GM12878 (cell line): ENCODE measurements at regions not wholly inside any gene's neighbourhood (a gene's known extent, or its start where the extent isn't known, plus 50 kb on each side); places are given as distances from the start of the nearest gene placed in this dataset.

Source experiments
- ATAC-seq: fragments of 200-7000 bp; cut with Tn5 transposase; 3 replicates; pipeline ENCODE4 v1.9.1; 2020; ENCODE audit warnings: mild to moderate bottlenecking, moderate library complexity
- BruUV-seq: library from RNA; stranded (reverse); fragments of 400-500 nt; replicated peaks from 2 replicates; lab custom pipeline; 2021; lab: Mats Ljungman, UMichigan
- CTCF ChIA-PET: fragments of 300-600 bp; sonication (Branson Sonifier 250); formaldehyde crosslinking; extraction: SDS; loops from one replicate; lab custom pipeline; 2021; ENCODE audit warnings: inconsistent platforms; lab: Yijun Ruan, JAX
- POLR2A ChIA-PET: fragments of 350-600 bp; formaldehyde crosslinking; extraction: SDS; loops from one replicate; lab custom pipeline; 2021; ENCODE audit warnings: inconsistent platforms; lab: Charles Lee
- RAD21 ChIA-PET: fragments of 300-600 bp; sonication (Branson Sonifier 250); formaldehyde crosslinking; loops from one replicate; lab custom pipeline; 2023; ENCODE audit warnings: antibody characterized with exemption; ENCODE audit not compliant: unreplicated experiment; lab: Charles Lee
- SMC1A ChIA-PET: fragments of 300-600 bp; sonication (Branson Sonifier 250); formaldehyde crosslinking; loops from one replicate; lab custom pipeline; 2023; ENCODE audit not compliant: unreplicated experiment, uncharacterized antibody; lab: Charles Lee
- DNase-seq: peaks from one replicate; pipeline ENCODE4 v3.0.0-alpha.2; 2011; ENCODE audit warnings: low read depth, low spot score
- FAIRE-seq: peaks from 3 replicates; lab custom pipeline; 2011; peaks lifted over from hg19 to GRCh38; lab: Jason Lieb, UNC
- H2AFZ ChIP-seq: 2 replicates; pipeline ENCODE4 v1.6.0; 2011; ENCODE audit warnings: low read depth, low read length, control low read depth; ENCODE audit not compliant: control insufficient read depth
- H3K27ac ChIP-seq: 2 replicates; pipeline ENCODE4 v1.5.1; 2011; ENCODE audit warnings: control low read depth; ENCODE audit not compliant: control insufficient read depth, insufficient read depth
- H3K27me3 ChIP-seq, 2 experiments: replicated peaks in 1 of 2; 2 replicates each; pipeline versions ENCODE4 v1.6.0 to v1.6.1; 2011; ENCODE audit warnings: low read length in 1 of 2; ENCODE audit not compliant: control insufficient read depth in 2 of 2, insufficient read depth in 2 of 2
- H3K36me3 ChIP-seq, 2 experiments: 2 replicates each; pipeline ENCODE4 v1.5.1; 2011; ENCODE audit warnings: low read length in 1 of 2; ENCODE audit not compliant: control insufficient read depth in 2 of 2, insufficient read depth in 2 of 2
- H3K4me1 ChIP-seq: 2 replicates; pipeline ENCODE4 v1.6.1; 2011; ENCODE audit warnings: mild to moderate bottlenecking, low read length, moderate library complexity, mixed read lengths; ENCODE audit not compliant: control insufficient read depth, insufficient read depth
- H3K4me2 ChIP-seq: 2 replicates; pipeline ENCODE4 v1.6.0; 2011; ENCODE audit warnings: control low read depth; ENCODE audit not compliant: control insufficient read depth, insufficient read depth
- H3K4me3 ChIP-seq: fragments of 200-600 bp; sonication (generic); 2 replicates; pipeline ENCODE4 v1.5.1; 2016
- H3K79me2 ChIP-seq: 2 replicates; pipeline ENCODE4 v1.6.0; 2011; ENCODE audit warnings: low read length; ENCODE audit not compliant: control insufficient read depth, insufficient read depth
- H3K9ac ChIP-seq: 2 replicates; pipeline ENCODE4 v1.8.0; 2011; ENCODE audit warnings: low read length, control low read depth, mixed read lengths; ENCODE audit not compliant: control insufficient read depth, insufficient read depth
- H3K9me3 ChIP-seq: replicated peaks from 3 replicates; pipeline ENCODE4 v1.5.1; 2011; ENCODE audit warnings: mild to moderate bottlenecking, low read length; ENCODE audit not compliant: control insufficient read depth, insufficient read depth
- H4K20me1 ChIP-seq: 2 replicates; pipeline ENCODE4 v1.6.0; 2011; ENCODE audit not compliant: control insufficient read depth, insufficient read depth
- CHD2 ChIP-seq: IDR thresholded peaks from 2 replicates; pipeline ENCODE4 v1.6.1; 2011; ENCODE audit warnings: low read depth, low read length, improper control_type of control experiment, borderline replicate concordance
- CREM ChIP-seq: IDR thresholded peaks from 2 replicates; pipeline ENCODE4 v1.6.1; 2014; ENCODE audit warnings: antibody characterized with exemption, low read depth
- FOXM1 ChIP-seq: IDR thresholded peaks from 2 replicates; pipeline ENCODE4 v1.6.1; 2012; ENCODE audit warnings: low read depth, mild to moderate bottlenecking, inconsistent platforms, low read length, moderate library complexity
- HCFC1 ChIP-seq: fragments of 150-350 bp; IDR thresholded peaks from 2 replicates; pipeline ENCODE4 v1.6.1; 2014; ENCODE audit warnings: low read length
- KLF5 ChIP-seq: fragments of 450-650 bp; IDR thresholded peaks from 2 replicates; pipeline ENCODE4 v1.6.1; 2014; ENCODE audit warnings: mild to moderate bottlenecking; ENCODE audit not compliant: partially characterized antibody
- MYB ChIP-seq: fragments of 150-350 bp; IDR thresholded peaks from 2 replicates; pipeline ENCODE4 v1.6.1; 2014; ENCODE audit warnings: mild to moderate bottlenecking, low read depth, low read length, borderline replicate concordance
- NR2C1 ChIP-seq: fragments of 450-650 bp; IDR thresholded peaks from 2 replicates; pipeline ENCODE4 v1.6.1; 2017; ENCODE audit warnings: antibody characterized with exemption, mild to moderate bottlenecking, moderate library complexity
- PAX5 ChIP-seq: IDR thresholded peaks from 2 replicates; pipeline ENCODE4 v1.6.1; 2011; ENCODE audit warnings: low read depth, low read length, borderline replicate concordance
- REST ChIP-seq: IDR thresholded peaks from 2 replicates; pipeline ENCODE4 v1.6.1; 2012; ENCODE audit warnings: mild to moderate bottlenecking, low read depth, low read length
- SMAD5 ChIP-seq: IDR thresholded peaks from 2 replicates; pipeline ENCODE4 v1.6.1; 2016; ENCODE audit warnings: antibody characterized with exemption, low read depth
- YBX1 ChIP-seq: fragments of 450-650 bp; IDR thresholded peaks from 2 replicates; pipeline ENCODE4 v1.6.1; 2016; ENCODE audit warnings: antibody characterized with exemption
- ZNF622 ChIP-seq: fragments of 450-650 bp; IDR thresholded peaks from 2 replicates; pipeline ENCODE4 v1.6.1; 2017; ENCODE audit warnings: mild to moderate bottlenecking, inconsistent platforms
- WGBS: methylation state at CpG from one replicate; pipeline ENCODE4 v1.1.6; 2016; ENCODE audit warnings: low lambda C conversion rate; ENCODE audit not compliant: insufficient replicate concordance, insufficient coverage; ENCODE audit errors: missing lambda C conversion rate; 5-methylcytosine and 5-hydroxymethylcytosine counted together
- in situ Hi-C: fragments of 300-500 bp; cut with MboI; formaldehyde crosslinking; loops from 9 replicates; pipeline ENCODE4 v1.14.3; 2018; ENCODE audit warnings: mixed read lengths
- intact Hi-C: fragments of 100-400 bp; cut with micrococcal nuclease; formaldehyde crosslinking; loops from one replicate; pipeline ENCODE4 v1.14.2; 2022; ENCODE audit not compliant: unreplicated experiment
- TF ChIP-seq, protein P1 (sequence below): IDR thresholded peaks from 2 replicates; pipeline ENCODE4 v1.6.1; 2012; ENCODE audit warnings: low read depth, low read length, improper control_type of control experiment
- TF ChIP-seq, protein P2 (sequence below): fragments of 450-650 bp; conservative IDR thresholded peaks from 2 replicates; pipeline ENCODE4 v1.6.1; 2017; ENCODE audit warnings: mild to moderate bottlenecking, moderate library complexity
- TF ChIP-seq, protein P3 (sequence below): IDR thresholded peaks from 2 replicates; pipeline ENCODE4 v1.6.1; 2011; ENCODE audit warnings: low read depth, mild to moderate bottlenecking, low read length, moderate library complexity, borderline replicate concordance; ENCODE audit errors: extremely low read depth

GRCh38 chr17:78291944-78292910 is 60.8 kb downstream of the TMEM235 start (continued):
- TF ChIP-seq NR2C1 (no peak), HCFC1 (no peak), ZNF622 (no peak)
- TF ChIP-seq, protein P1, sequence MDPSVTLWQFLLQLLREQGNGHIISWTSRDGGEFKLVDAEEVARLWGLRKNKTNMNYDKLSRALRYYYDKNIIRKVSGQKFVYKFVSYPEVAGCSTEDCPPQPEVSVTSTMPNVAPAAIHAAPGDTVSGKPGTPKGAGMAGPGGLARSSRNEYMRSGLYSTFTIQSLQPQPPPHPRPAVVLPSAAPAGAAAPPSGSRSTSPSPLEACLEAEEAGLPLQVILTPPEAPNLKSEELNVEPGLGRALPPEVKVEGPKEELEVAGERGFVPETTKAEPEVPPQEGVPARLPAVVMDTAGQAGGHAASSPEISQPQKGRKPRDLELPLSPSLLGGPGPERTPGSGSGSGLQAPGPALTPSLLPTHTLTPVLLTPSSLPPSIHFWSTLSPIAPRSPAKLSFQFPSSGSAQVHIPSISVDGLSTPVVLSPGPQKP, result no peak
- TF ChIP-seq, protein P2, sequence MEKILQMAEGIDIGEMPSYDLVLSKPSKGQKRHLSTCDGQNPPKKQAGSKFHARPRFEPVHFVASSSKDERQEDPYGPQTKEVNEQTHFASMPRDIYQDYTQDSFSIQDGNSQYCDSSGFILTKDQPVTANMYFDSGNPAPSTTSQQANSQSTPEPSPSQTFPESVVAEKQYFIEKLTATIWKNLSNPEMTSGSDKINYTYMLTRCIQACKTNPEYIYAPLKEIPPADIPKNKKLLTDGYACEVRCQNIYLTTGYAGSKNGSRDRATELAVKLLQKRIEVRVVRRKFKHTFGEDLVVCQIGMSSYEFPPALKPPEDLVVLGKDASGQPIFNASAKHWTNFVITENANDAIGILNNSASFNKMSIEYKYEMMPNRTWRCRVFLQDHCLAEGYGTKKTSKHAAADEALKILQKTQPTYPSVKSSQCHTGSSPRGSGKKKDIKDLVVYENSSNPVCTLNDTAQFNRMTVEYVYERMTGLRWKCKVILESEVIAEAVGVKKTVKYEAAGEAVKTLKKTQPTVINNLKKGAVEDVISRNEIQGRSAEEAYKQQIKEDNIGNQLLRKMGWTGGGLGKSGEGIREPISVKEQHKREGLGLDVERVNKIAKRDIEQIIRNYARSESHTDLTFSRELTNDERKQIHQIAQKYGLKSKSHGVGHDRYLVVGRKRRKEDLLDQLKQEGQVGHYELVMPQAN, result no peak

DNA sequence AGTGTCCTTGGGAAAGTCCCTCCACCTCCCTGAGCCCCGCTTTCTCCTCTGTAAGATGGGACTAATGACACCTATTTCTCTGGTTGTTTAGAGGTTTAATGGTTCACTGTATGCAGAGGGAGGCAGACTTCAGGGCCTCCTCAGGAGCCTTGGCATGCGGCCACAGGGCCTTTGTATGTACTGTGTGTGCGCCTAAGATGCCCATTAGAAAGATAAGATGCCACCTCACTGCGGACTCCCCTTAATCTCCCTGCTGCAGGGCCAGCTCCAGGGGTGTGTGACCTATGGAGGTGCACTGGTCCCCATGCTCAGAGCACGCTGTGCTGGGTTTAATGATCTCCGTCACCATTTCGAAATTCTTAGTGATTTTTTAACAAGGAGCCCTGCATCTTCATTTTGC is 59.3 kb downstream of the TMEM235 start:
- Histone ChIP-seq H3K79me2 (no peaks in the 10 kb centered on the region), H3K9ac (no peak overlapping the region), H3K4me3 (no peak overlapping the region), H3K36me3 (no peaks in the 10 kb centered on the region), H3K27me3 (no peaks in the 10 kb centered on the region), H4K20me1 (no peaks in the 10 kb centered on the region), H2AFZ (no peak overlapping the region), H3K9me3 (no peaks in the 10 kb centered on the region), H3K4me2 (no peak overlapping the region), H3K27ac (no peak overlapping the region), H3K4me1 (peaks cover 8% of the 10 kb centered on the region)
- RAD21 ChIA-PET, result interaction anchor here (0.6 to 2.5 kb wide), 7 partner anchors 11 to 131 kb away, joined by 3 to 12 read pairs (median 3); partner anchors contain the start of gene SOCS3
- SMC1A ChIA-PET, result interaction anchor here (0.7 to 1.2 kb wide), 5 partner anchors 24 to 205 kb away, joined by 3 read pairs; partner anchors contain the start of gene SOCS3
- ATAC-seq (peak; percentile 40; the same call in 2 of the 3 replicates), FAIRE-seq (no peak), DNase-seq (no peak)
- in situ Hi-C loops (loop anchor here (5.0 kb wide), 1 partner anchor 127 kb away; no protein-coding TSS in a partner anchor), intact Hi-C loops (no loop called here)
- no TSS peak for BruUV-seq
- POLR2A ChIA-PET, result no interaction called here
- CTCF ChIA-PET, result interaction anchor here (0.7 to 1.3 kb wide), 8 partner anchors 14 to 206 kb away, joined by 3 to 7 read pairs (median 4); no protein-coding TSS in a partner anchor
- 66% methylated on average over 7 of the region's 7 CpGs for WGBS
- TF ChIP-seq CREM, result no peak
- TF ChIP-seq FOXM1, result no peak
- TF ChIP-seq, protein P3, sequence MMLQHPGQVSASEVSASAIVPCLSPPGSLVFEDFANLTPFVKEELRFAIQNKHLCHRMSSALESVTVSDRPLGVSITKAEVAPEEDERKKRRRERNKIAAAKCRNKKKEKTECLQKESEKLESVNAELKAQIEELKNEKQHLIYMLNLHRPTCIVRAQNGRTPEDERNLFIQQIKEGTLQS, result no peak
- no peak for TF ChIP-seq PAX5
- no peak for TF ChIP-seq CHD2
- no peak for TF ChIP-seq SMAD5
- no peak for TF ChIP-seq YBX1
- TF ChIP-seq KLF5, result no peak
- no peak for TF ChIP-seq MYB
- no peak for TF ChIP-seq REST
